Hematopoietic multipotent progenitor cell treated with erythropoietin and hydrocortisone succinate and interleukin-3 and kit ligand, for 6 days (in vitro differentiated cells): ENCODE measurements at regions not wholly inside any gene's neighbourhood (a gene's known extent, or its start where the extent isn't known, plus 50 kb on each side); places are given as distances from the start of the nearest gene placed in this dataset.

Experiments used
- DNase-seq: peaks from one replicate; pipeline ENCODE4 v3.0.0-alpha.2; 2015

DNA sequence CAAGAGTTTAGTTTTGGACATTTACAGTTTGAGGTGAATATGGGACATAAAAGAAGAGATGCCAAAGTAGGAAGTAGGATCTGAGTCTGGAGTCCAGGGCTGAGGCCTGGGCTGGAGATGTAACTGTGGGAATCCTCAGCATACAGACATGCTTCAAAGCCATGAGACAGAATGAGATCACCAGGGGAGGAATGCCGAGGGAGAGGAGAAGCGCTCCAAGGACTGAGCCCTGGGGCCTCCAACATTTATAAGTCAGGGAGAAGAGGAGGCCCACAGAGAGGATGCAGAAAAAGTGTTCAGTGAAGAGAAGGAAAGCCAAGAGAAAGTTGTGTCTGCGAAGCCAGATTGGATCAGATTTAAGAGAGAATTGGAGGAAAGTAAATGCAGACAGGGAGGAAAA lies 277.5 kb upstream of the MYOCD start:
- no peak for DNase-seq

- no peak for DNase-seq
Measured at GRCh38 chr17:12389421-12389820, 276.3 kb upstream of the MYOCD start.

- no peak for DNase-seq
Measured at GRCh38 chr17:12390631-12391030, 275.1 kb upstream of the MYOCD start.

GRCh38 chr17:12391468-12391867 lies 274.2 kb upstream of the MYOCD start:
- DNase-seq = no peak

GRCh38 chr17:12395733-12396354 lies 269.8 kb upstream of the MYOCD start:
- peak; percentile 33 for DNase-seq

DNA sequence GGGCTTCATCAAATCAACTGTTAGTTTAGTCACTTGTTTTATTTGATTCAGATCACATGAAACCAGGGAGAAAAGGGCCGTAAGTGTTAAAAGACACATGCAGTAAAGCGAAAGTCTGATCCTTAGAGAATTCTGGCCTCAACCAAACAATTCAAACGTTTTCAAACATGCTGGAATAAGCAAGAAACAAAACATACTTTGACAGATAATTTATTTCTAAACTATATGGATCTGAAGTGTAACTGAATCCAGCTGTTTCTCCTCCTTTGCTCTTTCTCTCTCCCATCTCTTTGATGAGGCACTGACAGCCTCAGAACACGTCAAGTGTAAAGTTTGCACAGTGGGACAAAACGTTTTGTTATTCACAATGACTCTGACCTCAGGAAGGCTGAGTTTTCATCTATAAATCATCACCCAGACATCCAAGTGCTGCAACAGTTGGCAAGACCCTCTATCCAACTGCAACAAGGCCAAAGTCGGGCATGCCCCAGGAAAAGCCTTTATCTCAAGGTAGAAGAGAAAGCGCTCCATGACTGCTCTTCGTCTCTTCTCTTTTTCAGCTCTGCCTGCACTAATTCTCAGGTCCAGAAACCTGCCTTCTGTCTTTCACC lies 267.1 kb upstream of the MYOCD start:
- no peak for DNase-seq

DNA sequence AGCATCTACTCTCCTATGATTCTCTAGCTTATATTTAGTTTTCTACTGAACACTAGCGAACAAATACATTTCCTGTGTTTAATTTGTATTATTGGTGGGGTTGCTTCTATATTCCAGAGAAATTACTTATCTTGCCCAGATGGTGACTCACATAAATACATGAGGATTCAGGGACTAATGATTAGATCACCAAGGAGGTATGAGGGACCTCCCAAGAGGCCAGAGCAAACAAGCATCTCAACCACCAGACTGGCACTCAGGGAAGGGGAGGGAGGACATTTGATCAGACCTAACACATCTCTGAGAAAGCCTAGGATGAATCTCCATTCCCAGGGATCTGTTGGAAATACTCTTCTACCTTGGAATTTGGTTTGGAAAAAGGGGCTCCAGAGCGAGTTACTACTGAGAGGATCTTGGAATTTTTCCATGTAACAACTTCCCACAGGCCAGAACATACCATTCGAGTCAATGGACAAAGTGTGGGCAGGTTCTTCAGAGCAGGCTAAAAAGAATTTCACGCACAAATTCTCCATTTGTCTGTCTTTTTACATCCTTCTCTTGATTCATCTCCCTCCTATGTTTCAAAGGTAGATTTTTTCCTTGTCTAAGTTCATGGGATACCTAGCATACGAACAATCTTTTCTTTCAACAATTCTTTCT lies 262.6 kb upstream of the MYOCD start:
- DNase-seq = no peak

GRCh38 chr17:12403881-12404398 lies 261.8 kb upstream of the MYOCD start:
- no peak for DNase-seq

DNA sequence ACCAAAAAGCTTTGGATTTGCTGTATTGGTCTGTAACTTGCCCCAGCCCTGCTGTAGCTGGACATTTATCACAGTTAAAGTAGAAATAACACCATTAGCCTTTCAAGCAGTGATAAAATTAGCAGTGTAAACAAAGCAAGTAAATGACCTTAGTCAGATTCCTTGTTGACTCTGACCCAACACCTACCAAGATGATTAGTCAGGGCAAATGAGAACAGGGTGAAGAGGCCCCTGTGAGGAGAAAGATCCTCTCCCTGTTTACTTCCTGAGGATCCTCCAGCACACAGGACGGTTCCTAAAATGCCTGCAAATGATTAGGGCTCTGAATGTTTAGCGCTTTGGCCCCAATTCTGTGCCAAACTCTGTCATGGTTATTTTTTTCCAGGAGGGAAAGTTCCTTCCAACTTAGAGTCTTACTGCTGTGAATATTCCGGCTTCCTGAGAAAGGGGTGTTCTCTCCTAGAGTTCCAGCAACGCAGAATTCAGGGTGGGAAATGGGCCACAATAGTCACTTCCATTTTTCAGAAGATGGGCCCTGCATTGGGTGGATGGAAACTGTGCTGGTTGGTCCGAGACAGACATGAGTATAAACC lies 259.0 kb upstream of the MYOCD start:
- no peak for DNase-seq

GRCh38 chr17:12407495-12408252 lies 258.0 kb upstream of the MYOCD start:
- no peak for DNase-seq

GRCh38 chr17:12409082-12409481 lies 256.6 kb upstream of the MYOCD start:
- no peak for DNase-seq

DNA sequence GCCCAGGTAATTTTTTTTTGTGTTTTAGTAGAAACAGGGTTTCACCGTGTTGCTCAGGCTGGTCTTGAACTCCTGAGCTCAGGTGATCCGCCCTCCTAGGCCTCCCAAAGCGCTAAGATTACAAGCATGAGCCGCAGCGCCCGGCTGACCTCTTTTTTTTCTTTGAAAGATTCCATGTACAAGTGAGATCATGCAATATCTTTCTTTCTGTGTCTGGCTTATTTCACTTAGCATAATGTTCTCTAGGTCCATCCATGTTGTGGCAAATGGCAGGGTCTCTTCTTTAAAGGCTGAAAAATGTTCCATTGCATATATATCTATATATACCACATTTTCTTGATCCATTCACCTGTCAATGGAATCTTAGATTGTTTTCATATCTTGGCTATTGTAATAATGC lies 255.0 kb upstream of the MYOCD start:
- DNase-seq = no peak

DNA sequence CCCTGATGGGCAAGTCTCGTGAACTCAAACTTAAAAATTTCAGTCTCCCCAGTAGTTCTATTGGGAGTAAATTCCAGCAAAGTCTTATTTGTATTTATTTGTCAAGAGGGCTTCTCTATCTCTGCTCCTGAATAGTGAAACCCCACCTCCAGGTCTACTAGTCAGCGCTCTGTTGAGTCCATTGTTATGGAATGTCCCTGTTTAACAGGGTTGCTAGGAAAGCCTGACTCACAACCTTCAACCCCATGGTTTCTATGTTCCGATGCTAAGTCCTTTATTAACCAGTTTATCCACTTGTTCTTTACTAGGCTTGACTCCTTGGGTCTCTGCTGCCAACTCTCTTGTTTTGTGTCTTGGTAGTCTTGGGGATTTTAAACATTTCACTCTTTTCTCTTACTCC lies 250.7 kb upstream of the MYOCD start:
- no peak for DNase-seq

DNA sequence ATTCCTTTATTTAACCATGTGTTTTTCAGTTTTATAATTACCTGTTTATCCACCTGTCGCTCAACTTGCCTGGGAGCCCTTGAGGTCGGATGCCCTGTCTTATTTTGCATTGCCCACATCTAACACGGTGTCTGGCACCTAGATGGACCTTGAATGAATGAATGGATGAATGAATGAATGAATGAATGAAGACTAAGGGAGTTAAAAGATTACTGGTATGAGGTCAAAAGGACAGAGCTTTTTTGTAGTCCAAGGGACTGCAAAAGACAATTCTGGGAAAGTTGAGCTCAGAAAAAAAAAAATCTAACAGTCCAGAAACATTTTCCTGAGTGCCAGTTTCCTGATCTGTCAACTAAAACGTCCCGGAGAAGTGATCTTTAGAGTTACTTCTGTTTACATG lies 244.6 kb upstream of the MYOCD start:
- no peak for DNase-seq

DNA sequence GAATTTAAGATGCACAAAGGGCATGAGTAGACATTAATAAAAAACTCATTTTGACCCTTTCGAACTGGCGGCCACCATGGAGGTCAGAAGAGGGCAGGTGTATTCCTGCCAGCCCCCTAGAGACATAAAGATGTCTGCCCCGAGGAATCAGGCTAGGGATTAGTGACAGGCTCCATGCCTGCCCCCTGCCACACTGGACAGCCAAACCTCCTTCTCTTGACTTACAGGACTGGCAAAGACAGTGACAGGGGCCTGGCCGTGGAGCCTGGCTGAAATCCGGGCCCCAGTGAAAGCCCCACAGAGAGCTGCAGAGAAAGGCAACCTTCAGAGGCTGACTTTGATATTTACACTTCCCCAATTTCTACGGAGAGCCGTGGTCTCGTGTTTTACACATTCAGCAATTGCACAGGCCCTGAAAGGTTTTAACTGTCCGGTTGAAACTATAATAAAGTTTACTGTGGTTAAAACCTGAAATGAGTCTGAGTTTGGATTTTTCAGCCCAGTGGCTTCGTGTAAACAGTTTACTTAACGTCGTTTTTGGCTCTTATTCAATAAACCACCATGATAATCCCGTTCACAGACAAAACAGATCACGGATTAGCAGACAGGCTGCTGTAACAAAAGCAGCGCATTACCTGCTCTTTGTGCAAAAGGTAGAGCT lies 243.9 kb upstream of the MYOCD start:
- no peak for DNase-seq

GRCh38 chr17:12422651-12423050 lies 243.0 kb upstream of the MYOCD start:
- DNase-seq = no peak

DNA sequence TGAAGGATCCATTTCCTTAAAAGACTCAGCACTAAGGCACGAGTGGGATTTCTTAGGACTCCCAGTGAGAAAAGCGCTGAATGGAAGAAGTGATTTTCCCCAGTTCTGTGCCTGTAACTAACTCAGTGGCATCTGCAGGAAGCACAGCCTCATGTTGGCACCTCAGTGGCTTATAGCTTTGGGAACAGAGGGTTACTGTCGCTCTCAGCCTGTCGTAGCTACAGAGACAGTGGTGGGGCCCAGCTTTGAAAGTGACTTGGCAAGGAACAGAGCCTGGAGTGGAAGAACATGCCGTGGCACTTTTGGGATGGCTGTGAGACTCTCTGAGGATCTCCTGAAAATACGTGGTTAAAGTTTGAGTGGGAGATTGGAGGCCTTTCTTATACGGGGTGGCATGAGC lies 242.4 kb upstream of the MYOCD start:
- DNase-seq = no peak

DNA sequence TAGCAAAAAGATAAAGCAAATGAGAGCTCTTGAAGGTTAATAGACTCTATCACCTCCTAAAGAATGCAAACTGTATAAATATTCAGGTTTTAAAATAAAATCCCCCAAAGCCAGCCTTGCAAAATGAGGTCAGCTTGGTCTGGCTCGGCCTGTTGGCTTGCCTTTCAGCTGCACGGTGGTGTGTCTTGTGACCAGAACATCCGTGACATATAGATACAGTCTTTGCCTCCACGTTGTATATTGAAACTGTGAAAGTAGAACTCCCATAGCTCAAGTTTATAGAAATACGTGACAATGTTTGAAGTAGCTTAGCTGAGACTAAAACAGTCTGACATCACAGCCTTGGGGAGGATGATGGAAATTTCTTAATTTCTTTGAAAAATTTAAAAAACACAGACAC lies 236.6 kb upstream of the MYOCD start:
- DNase-seq = no peak

GRCh38 chr17:12431188-12431587 lies 234.5 kb upstream of the MYOCD start:
- DNase-seq = no peak

DNA sequence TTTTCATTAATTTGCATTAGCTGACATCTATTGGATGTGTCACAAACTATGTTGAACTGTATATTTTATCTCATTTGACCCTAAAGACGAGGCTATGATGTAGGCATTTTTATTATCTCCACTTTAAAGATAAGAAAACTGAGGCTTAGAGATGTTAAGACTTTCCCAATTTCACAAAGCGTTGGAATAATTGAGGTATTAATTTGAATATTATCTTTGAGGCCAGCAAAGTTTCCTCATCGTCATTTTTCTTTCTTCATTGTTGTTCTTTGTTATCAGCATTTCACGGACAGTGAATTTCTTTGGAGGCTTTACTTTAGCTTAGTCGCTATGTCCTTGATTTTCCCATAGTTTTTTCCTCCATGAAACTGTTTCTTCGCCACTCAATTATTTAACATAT lies 227.5 kb upstream of the MYOCD start:
- no peak for DNase-seq

DNA sequence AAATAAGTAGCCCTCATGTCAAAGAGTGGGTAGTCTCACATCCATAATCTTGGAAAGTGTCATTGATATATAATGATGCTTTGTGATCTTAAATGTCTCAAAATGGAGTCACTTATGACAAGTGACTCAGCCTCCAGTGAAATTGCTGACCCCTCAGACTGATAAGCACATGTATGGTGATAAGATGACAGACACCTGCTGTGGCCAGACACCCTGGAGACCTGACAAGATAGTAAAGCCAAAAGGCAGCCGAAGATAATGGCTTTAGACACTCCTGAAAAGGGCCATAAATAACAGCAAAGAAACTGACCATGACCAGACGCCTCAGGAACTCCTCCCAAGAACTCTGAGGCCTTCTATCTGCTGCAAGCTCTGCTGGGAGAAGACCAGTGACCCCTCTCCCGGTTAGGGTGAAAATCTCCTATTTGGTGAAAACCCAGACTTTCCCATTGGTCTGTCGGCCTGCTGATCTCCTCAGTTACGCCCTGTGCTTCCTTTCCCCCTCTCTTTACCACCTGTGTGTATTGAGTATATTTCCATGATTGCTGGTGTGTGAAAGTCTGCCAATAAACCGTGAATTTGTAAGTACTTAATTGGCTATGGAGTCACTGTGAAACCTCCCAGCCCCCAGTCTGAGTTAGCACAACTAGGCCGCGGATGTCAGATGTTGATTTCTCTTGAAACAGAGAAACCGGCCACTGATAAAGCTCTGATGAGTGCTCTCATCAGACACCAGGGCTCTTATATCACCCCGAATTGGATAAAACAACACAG lies 226.7 kb upstream of the MYOCD start:
- DNase-seq = no peak

- no peak for DNase-seq
Measured at GRCh38 chr17:12445331-12445730, 220.4 kb upstream of the MYOCD start.
